PC-9 (cell line): ENCODE measurements at regions not wholly inside any gene's neighbourhood (a gene's known extent, or its start where the extent isn't known, plus 50 kb on each side); places are given as distances from the start of the nearest gene placed in this dataset.

ENCODE experiments used
- BruUV-seq: library from RNA; stranded (reverse); fragments of 400-500 nt; replicated peaks from 2 replicates; lab custom pipeline; 2021; lab: Mats Ljungman, UMichigan
- CTCF ChIA-PET: fragments of 300-600 bp; sonication (Branson Sonifier 250); formaldehyde crosslinking; loops from one replicate; lab custom pipeline; 2022; ENCODE audit warnings: antibody characterized with exemption; lab: Charles Lee
- POLR2A ChIA-PET: fragments of 300-600 bp; sonication (Branson Sonifier 250); formaldehyde crosslinking; loops from one replicate; lab custom pipeline; 2022; ENCODE audit warnings: antibody characterized with exemption; ENCODE audit not compliant: unreplicated experiment; lab: Charles Lee
- DNase-seq, 2 experiments: peaks; one replicate each; pipeline versions ENCODE4 v3.0.0 to v3.0.0-alpha.2; 2015 to 2022; ENCODE audit warnings: mixed read lengths in 1 of 2
- H2AFZ ChIP-seq: fragments of 200-600 bp; sonication (generic); 2 replicates; pipeline ENCODE4 v1.8.1; 2017; ENCODE audit warnings: antibody characterized with exemption
- H3F3A ChIP-seq: fragments of 200-600 bp; sonication (generic); 2 replicates; pipeline ENCODE4 v1.8.1; 2017; ENCODE audit warnings: antibody characterized with exemption, mild to moderate bottlenecking, low read depth; ENCODE audit not compliant: insufficient read depth
- H3K27ac ChIP-seq: fragments of 200-600 bp; sonication (generic); 2 replicates; pipeline ENCODE4 v1.6.1; 2016; ENCODE audit warnings: mixed run types
- H3K27me3 ChIP-seq: fragments of 200-600 bp; sonication (generic); 2 replicates; pipeline ENCODE4 v1.6.1; 2016; ENCODE audit warnings: low read depth, mixed run types; ENCODE audit not compliant: insufficient read depth
- H3K36me3 ChIP-seq: fragments of 200-600 bp; sonication (generic); 2 replicates; pipeline ENCODE4 v1.6.1; 2016; ENCODE audit warnings: low read depth, mixed run types
- H3K4me1 ChIP-seq: fragments of 200-600 bp; sonication (generic); replicated peaks from 2 replicates; pipeline ENCODE4 v1.6.1; 2016; ENCODE audit warnings: mixed run types; ENCODE audit not compliant: insufficient read depth
- H3K4me2 ChIP-seq: fragments of 200-600 bp; sonication (generic); 2 replicates; pipeline ENCODE4 v1.6.1; 2017; ENCODE audit warnings: mixed run types
- H3K4me3 ChIP-seq: fragments of 200-600 bp; sonication (generic); 2 replicates; pipeline ENCODE4 v1.6.1; 2016; ENCODE audit warnings: mixed run types
- H3K79me2 ChIP-seq: fragments of 200-600 bp; sonication (generic); 2 replicates; pipeline ENCODE4 v1.6.1; 2017; ENCODE audit warnings: low read depth, mixed run types
- H3K9me2 ChIP-seq: fragments of 200-600 bp; sonication (generic); 2 replicates; pipeline ENCODE4 v1.8.1; 2017; ENCODE audit warnings: mild to moderate bottlenecking; ENCODE audit not compliant: insufficient read depth
- H3K9me3 ChIP-seq: fragments of 200-600 bp; sonication (generic); 2 replicates; pipeline ENCODE4 v1.8.1; 2016; ENCODE audit warnings: low read depth; ENCODE audit not compliant: insufficient read depth
- H4K20me1 ChIP-seq: fragments of 200-600 bp; sonication (generic); 2 replicates; pipeline ENCODE4 v1.8.1; 2017; ENCODE audit not compliant: insufficient read depth
- CTCF ChIP-seq: fragments of 200-600 bp; sonication (generic); conservative IDR thresholded peaks from 2 replicates; pipeline ENCODE4 v1.6.1; 2017; ENCODE audit warnings: mixed run types, antibody characterized with exemption, mild to moderate bottlenecking, moderate library complexity
- EZH2 ChIP-seq: fragments of 200-600 bp; sonication (generic); IDR thresholded peaks from 2 replicates; pipeline ENCODE4 v1.8.0; 2017; ENCODE audit warnings: antibody characterized with exemption, low read depth
- intact Hi-C: fragments of 100-400 bp; cut with micrococcal nuclease; formaldehyde crosslinking; loops from one replicate; pipeline ENCODE4 v1.10.0; 2022; ENCODE audit not compliant: unreplicated experiment

DNA sequence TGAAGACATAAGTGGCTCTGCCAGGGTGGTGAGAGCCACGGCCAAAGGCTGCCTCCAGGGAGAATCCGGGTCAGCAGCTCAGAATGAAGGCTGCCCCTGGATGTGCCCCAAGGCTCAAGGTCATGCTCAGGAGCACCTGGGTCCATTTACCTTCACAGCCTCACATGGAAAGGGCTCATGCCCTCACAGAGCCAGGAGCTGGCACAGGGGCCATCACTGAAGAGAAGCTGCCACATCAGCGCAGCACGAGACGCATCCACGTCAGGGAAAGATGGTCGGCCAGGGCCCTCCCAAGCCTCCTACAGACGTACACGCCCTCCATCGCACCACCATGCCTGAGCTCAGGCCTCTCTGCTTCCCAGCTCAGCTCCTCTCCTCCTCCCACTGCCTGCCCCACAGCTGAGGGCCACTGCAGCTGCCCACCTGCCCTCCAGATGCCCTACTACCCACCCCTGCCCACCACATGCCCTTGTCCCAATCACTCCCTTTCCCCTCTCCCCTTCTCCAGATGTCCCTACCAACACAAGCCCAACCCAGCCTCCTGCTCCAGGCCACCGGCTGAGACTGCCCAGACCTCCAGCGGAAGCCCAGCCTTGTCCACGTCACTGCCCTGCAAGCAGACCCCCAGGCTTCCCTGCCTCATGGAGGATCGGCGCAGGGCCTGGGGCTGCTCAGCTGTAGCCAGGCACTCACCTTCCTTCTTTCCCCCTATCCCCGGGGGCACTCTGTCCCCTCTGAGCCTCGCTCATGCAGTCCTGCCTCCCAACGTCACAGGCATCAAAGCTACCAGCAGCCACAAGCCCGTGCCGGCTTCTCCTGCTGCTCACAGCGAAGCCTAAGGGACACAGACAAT lies 144.1 kb downstream of the SHANK2 start:
- H3K9me3 ChIP-seq, result no peaks in the 10 kb centered on the region
- no peaks in the 10 kb centered on the region for H3K9me2 ChIP-seq
- H3K4me1 ChIP-seq, result no peaks in the 10 kb centered on the region
- ChIA-PET CTCF (no interaction called here), POLR2A (no interaction called here)
- no peak overlapping the region for H3K4me2 ChIP-seq
- no peaks in the 10 kb centered on the region for H3F3A ChIP-seq
- H3K27ac ChIP-seq, result no peak overlapping the region
- no TSS peak for BruUV-seq
- intact Hi-C loops, result no loop called here
- H3K4me3 ChIP-seq, result no peak overlapping the region
- no peaks in the 10 kb centered on the region for H3K27me3 ChIP-seq
- no peak overlapping the region for H2AFZ ChIP-seq
- no peaks in the 10 kb centered on the region for H3K36me3 ChIP-seq
- no peak for DNase-seq
- no peaks in the 10 kb centered on the region for H3K79me2 ChIP-seq
- H4K20me1 ChIP-seq, result no peaks in the 10 kb centered on the region
- TF ChIP-seq CTCF (no peak), EZH2 (no peak)

- Histone ChIP-seq H3K9me3 (no peaks in the 10 kb centered on the region), H4K20me1 (no peaks in the 10 kb centered on the region), H3K4me3 (no peak overlapping the region), H3K79me2 (no peaks in the 10 kb centered on the region), H3K27me3 (no peaks in the 10 kb centered on the region), H3K36me3 (no peaks in the 10 kb centered on the region), H2AFZ (no peak overlapping the region), H3K4me2 (no peak overlapping the region), H3K9me2 (no peaks in the 10 kb centered on the region), H3F3A (no peaks in the 10 kb centered on the region), H3K27ac (no peak overlapping the region), H3K4me1 (no peaks in the 10 kb centered on the region)
- POLR2A ChIA-PET, result no interaction called here
- intact Hi-C loops, result no loop called here
- BruUV-seq, result no TSS peak
- CTCF ChIA-PET, result interaction anchor here (0.5 kb wide), 1 partner anchor 1402 kb away, joined by 6 read pairs; no protein-coding TSS in a partner anchor
- no peak for DNase-seq
- no peak for TF ChIP-seq CTCF
- no peak for TF ChIP-seq EZH2
Observed at GRCh38 chr11:71106671-71107070, 145.7 kb downstream of the SHANK2 start.

DNA sequence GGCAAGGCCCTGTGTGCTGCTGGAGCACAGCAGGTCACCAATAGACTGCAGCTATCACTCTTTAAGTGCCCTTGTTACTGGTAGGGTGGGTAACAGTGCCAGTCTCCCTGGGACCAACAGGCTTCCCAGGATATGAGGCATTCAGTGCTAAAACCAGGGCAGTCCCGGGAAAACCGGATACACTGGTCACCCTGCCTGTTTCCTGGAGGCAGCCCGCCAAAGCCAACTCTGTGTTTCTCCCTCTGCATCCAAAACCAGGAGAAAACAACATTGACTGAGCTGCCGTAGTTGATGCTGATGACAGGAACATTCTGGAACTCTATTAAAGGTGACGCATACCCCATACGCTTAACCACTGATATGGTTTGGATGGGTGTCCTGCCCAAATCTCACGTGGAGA lies 149.1 kb downstream of the SHANK2 start:
- Histone ChIP-seq H3K9me2 (no peaks in the 10 kb centered on the region), H3K27ac (no peak overlapping the region), H3K36me3 (no peaks in the 10 kb centered on the region), H3K27me3 (no peaks in the 10 kb centered on the region), H3K9me3 (no peaks in the 10 kb centered on the region), H3K4me1 (no peaks in the 10 kb centered on the region), H3F3A (peaks cover 2% of the 10 kb centered on the region; the same call in 1 of the 2 replicates), H3K4me2 (no peak overlapping the region), H3K79me2 (no peaks in the 10 kb centered on the region), H2AFZ (no peak overlapping the region), H4K20me1 (no peaks in the 10 kb centered on the region), H3K4me3 (no peak overlapping the region)
- ChIA-PET CTCF (no interaction called here), POLR2A (interaction anchor here (0.7 kb wide), 1 partner anchor 142 kb away, joined by 5 read pairs; no protein-coding TSS in a partner anchor)
- TF ChIP-seq EZH2 (no peak), CTCF (no peak)
- no TSS peak for BruUV-seq
- intact Hi-C loops, result no loop called here
- DNase-seq, result peak in 1 of 2 experiments; percentile 56
